Type B pancreatic cell (in vitro differentiated cells): ENCODE measurements at regions not wholly inside any gene's neighbourhood (a gene's known extent, or its start where the extent isn't known, plus 50 kb on each side); places are given as distances from the start of the nearest gene placed in this dataset.
A peak's percentile ranks its signal among the peaks of the same experiment; 100 is the strongest.
"Not testable (repeated sequence)": the region's sequence is repeated elsewhere in the genome, so short reads cannot be mapped to it uniquely, and the experiment has no call there.

Experiments
- DNase-seq: peaks from one replicate; pipeline ENCODE4 v3.0.0; 2021; ENCODE audit warnings: mixed read lengths; ENCODE audit not compliant: unreplicated experiment; ENCODE audit errors: extremely low spot score
- H3K27ac Mint-ChIP-seq: 2 replicates; pipeline ENCODE4 v1.8.0; 2021; ENCODE audit warnings: mild to moderate bottlenecking, mixed read lengths
- H3K27me3 Mint-ChIP-seq: 2 replicates; pipeline ENCODE4 v1.8.0; 2021; ENCODE audit warnings: mixed read lengths
- H3K36me3 Mint-ChIP-seq: 2 replicates; pipeline ENCODE4 v1.8.0; 2021; ENCODE audit warnings: mixed read lengths
- H3K4me1 Mint-ChIP-seq: one replicate; pipeline ENCODE4 v1.8.0; 2021; ENCODE audit warnings: mixed read lengths; ENCODE audit not compliant: unreplicated experiment
- H3K4me3 Mint-ChIP-seq: 2 replicates; pipeline ENCODE4 v1.8.0; 2021; ENCODE audit warnings: mild to moderate bottlenecking, mixed read lengths
- H3K9me3 Mint-ChIP-seq: 2 replicates; pipeline ENCODE4 v1.8.0; 2021; ENCODE audit warnings: mixed read lengths
- CTCF ChIP-seq: fragments of 200-600 bp; sonication (generic); conservative IDR thresholded peaks from 2 replicates; pipeline ENCODE4 v1.5.0; 2021; ENCODE audit warnings: antibody characterized with exemption, mild to moderate bottlenecking

- H3K4me1 Mint-ChIP-seq, H3K27ac Mint-ChIP-seq, H3K36me3 Mint-ChIP-seq, DNase-seq, H3K27me3 Mint-ChIP-seq, H3K4me3 Mint-ChIP-seq, H3K9me3 Mint-ChIP-seq: not testable (repeated sequence)
These were observed 132.4 kb downstream of the TNFRSF13B start for GRCh38 chr17:16839242-16840175.

- not testable (repeated sequence) for DNase-seq, H3K4me1 Mint-ChIP-seq, H3K27me3 Mint-ChIP-seq
These were observed 133.1 kb downstream of the TNFRSF13B start for GRCh38 chr17:16838795-16839194.

GRCh38 chr17:16838287-16838686, 133.6 kb downstream of the TNFRSF13B start:
- H3K27ac Mint-ChIP-seq, H3K9me3 Mint-ChIP-seq, H3K4me3 Mint-ChIP-seq, H3K36me3 Mint-ChIP-seq, H3K4me1 Mint-ChIP-seq, H3K27me3 Mint-ChIP-seq: not testable (repeated sequence)
- peak; percentile 64 for DNase-seq

More at GRCh38 chr17:16838795-16839194, 133.1 kb downstream of the TNFRSF13B start:
- H3K36me3 Mint-ChIP-seq, H3K27ac Mint-ChIP-seq, H3K4me3 Mint-ChIP-seq, H3K9me3 Mint-ChIP-seq: not testable (repeated sequence)

- DNase-seq, result peak; percentile 62
- not testable (repeated sequence) for H3K27ac Mint-ChIP-seq, H3K4me3 Mint-ChIP-seq, H3K27me3 Mint-ChIP-seq, H3K9me3 Mint-ChIP-seq, H3K36me3 Mint-ChIP-seq, H3K4me1 Mint-ChIP-seq
These were observed 134.3 kb downstream of the TNFRSF13B start for GRCh38 chr17:16837468-16838266.

- H3K4me3 Mint-ChIP-seq, DNase-seq: not testable (repeated sequence)
These were observed 135.5 kb downstream of the TNFRSF13B start for GRCh38 chr17:16836315-16836915.

GRCh38 chr17:16833517-16833916, 138.4 kb downstream of the TNFRSF13B start:
- H3K4me3 Mint-ChIP-seq, H3K27me3 Mint-ChIP-seq, H3K9me3 Mint-ChIP-seq, H3K36me3 Mint-ChIP-seq, H3K27ac Mint-ChIP-seq, H3K4me1 Mint-ChIP-seq, DNase-seq: not testable (repeated sequence)

More at GRCh38 chr17:16836315-16836915, 135.5 kb downstream of the TNFRSF13B start:
- H3K4me1 Mint-ChIP-seq, H3K27me3 Mint-ChIP-seq, H3K9me3 Mint-ChIP-seq, H3K27ac Mint-ChIP-seq, H3K36me3 Mint-ChIP-seq: not testable (repeated sequence)

GRCh38 chr17:16832853-16833252, 139.1 kb downstream of the TNFRSF13B start:
- H3K4me1 Mint-ChIP-seq, H3K27ac Mint-ChIP-seq, H3K36me3 Mint-ChIP-seq, DNase-seq, H3K4me3 Mint-ChIP-seq, H3K27me3 Mint-ChIP-seq, H3K9me3 Mint-ChIP-seq: not testable (repeated sequence)

GRCh38 chr17:16832206-16832605, 139.7 kb downstream of the TNFRSF13B start:
- H3K27me3 Mint-ChIP-seq, H3K27ac Mint-ChIP-seq, DNase-seq, H3K9me3 Mint-ChIP-seq, H3K4me1 Mint-ChIP-seq, H3K36me3 Mint-ChIP-seq, H3K4me3 Mint-ChIP-seq: not testable (repeated sequence)

- not testable (repeated sequence) for DNase-seq, H3K36me3 Mint-ChIP-seq, H3K4me1 Mint-ChIP-seq, H3K27ac Mint-ChIP-seq, H3K27me3 Mint-ChIP-seq, H3K4me3 Mint-ChIP-seq, H3K9me3 Mint-ChIP-seq
These were observed 140.7 kb downstream of the CCDC144A start for GRCh38 chr17:16830770-16831169.

- not testable (repeated sequence) for H3K27me3 Mint-ChIP-seq, H3K36me3 Mint-ChIP-seq, H3K4me1 Mint-ChIP-seq, H3K9me3 Mint-ChIP-seq, H3K27ac Mint-ChIP-seq, H3K4me3 Mint-ChIP-seq, DNase-seq
- peak; percentile 37 for TF ChIP-seq CTCF
These were observed 140.2 kb downstream of the CCDC144A start for GRCh38 chr17:16830219-16830618.
